Spleen (tissue), 7 donors: ENCODE measurements at regions not wholly inside any gene's neighbourhood (a gene's known extent, or its start where the extent isn't known, plus 50 kb on each side); places are given as distances from the start of the nearest gene placed in this dataset.

ENCODE experiments used
- CTCF ChIP-seq, 11 experiments: fragments of 200-600 bp in 7 of 11; fragments of 450-650 bp in 4 of 11; sonication (generic) in 4 of 11; IDR thresholded peaks in 8 of 11; conservative IDR thresholded peaks in 3 of 11; 1 replicate in 7 of 11; 2 replicates in 4 of 11; pipeline versions ENCODE4 v1.4.0 to v1.8.0; 2016 to 2021; ENCODE audit warnings: antibody characterized with exemption in 11 of 11, inconsistent platforms in 4 of 11, mild to moderate bottlenecking in 1 of 11
- POLR2A ChIP-seq, 3 donors: fragments of 450-650 bp; IDR thresholded peaks; one replicate each; pipeline ENCODE4 v1.5.1; 2017; ENCODE audit warnings: antibody characterized with exemption in 3 of 3, mild to moderate bottlenecking in 1 of 3
- POLR2AphosphoS5 ChIP-seq, 3 donors: sonication (generic); formaldehyde crosslinking; IDR thresholded peaks; one replicate each; pipeline ENCODE4 v1.5.1; 2017; ENCODE audit warnings: antibody characterized with exemption in 3 of 3
- donor health status: DM: no; HTN: no; CAD: no; lungs with moderate emphysema.
- donor health status: DM: no; HTN: no; CAD: no.
- donor health status: DM: no; HTN: no; CAD: no.

- no peak for TF ChIP-seq POLR2AphosphoS5 (IDR thresholded peaks at IDR 0.05)
- TF ChIP-seq CTCF (IDR thresholded peaks at IDR 0.05 in 8 of 11, conservative IDR thresholded peaks at IDR 0.05 in 3 of 11): no peak
- TF ChIP-seq POLR2A (IDR thresholded peaks at IDR 0.05): no peak
Observed at GRCh38 chr20:51331481-51331880, 211.0 kb downstream of the NFATC2 start.
